Activated T-cell treated with anti-CD3 and anti-CD28 coated beads for 4 hours (primary cell): ENCODE measurements at regions not wholly inside any gene's neighbourhood (a gene's known extent, or its start where the extent isn't known, plus 50 kb on each side); places are given as distances from the start of the nearest gene placed in this dataset.
"Not testable (repeated sequence)": the region's sequence is repeated elsewhere in the genome, so short reads cannot be mapped to it uniquely, and the experiment has no call there.

Experiments
- DNase-seq: peaks from one replicate; pipeline ENCODE4 v3.0.0-alpha.2; 2020

DNA sequence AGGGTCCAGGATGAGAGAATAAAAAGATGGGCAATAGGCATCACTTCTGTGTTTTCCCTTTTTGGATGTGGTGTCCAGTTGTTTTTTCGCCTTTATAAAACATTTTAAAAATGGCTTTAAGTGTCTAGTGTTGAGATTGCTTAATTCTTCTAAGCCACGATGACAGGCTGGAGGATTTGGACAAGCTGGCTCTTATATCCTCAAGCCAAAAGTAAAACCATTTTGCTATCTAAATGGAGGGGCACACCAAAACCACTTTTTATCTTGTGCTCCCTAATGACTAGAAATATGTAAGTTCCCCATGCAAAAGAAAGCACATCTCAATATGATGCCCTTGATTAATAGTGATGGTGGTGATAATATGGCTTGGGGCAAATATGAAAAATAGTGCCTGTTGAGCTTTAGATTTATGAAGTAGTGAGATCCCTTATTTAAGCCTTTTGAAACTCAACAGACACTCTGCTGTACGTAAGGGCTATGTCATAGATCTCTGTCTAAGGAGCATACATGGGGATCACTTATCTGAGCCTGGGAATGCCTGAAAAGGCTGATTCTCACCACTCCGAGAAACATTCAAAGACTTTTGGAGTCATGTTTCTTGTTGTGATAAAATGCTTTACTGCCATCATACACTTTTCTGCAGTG is 185.5 kb downstream of the KCNS3 start:
- DNase-seq = no peak

DNA sequence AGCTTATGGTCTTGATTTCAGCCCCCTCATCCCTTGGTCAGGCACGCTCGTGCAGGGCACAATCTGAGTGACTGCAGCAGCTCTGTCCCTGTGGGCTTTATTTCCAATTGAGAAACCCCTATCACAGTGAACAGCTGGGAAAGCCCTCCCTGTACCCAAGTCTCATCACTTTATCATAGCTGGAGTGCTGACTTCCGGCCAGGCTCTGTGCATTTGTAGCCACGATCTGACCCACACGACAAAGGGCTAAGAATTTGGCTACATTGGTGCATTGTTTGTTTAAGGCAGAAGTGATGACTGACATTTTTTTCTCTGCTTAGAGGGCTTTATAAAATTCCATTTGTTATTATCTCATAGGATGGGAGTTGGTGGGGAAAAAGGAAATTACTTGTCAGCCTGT is 184.4 kb downstream of the KCNS3 start:
- DNase-seq = no peak

DNA sequence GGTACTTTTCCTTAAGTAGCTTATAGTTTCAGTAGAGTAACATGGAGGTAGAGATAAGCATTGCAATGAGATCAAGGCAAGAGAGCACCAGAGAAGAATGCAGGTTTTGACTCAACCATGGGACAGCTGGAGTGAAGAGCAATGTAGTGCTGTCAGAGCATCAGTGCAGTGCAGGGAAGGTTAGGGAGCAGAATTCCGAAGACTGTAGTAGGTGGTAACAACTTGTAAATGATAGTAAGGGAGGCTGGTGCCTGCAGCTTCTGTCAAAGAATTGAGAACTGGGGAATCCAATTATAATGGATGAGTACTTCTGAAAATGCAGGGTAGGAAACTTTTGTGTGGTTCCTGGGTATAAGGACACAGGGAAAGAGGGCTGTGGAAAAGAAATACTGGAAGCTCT is 183.2 kb downstream of the KCNS3 start:
- DNase-seq = no peak

- DNase-seq = no peak
Observed at GRCh38 chr2:18057657-18058056, 179.2 kb downstream of the KCNS3 start.

- DNase-seq = no peak
Observed at GRCh38 chr2:18055290-18055689, 176.8 kb downstream of the KCNS3 start.

DNA sequence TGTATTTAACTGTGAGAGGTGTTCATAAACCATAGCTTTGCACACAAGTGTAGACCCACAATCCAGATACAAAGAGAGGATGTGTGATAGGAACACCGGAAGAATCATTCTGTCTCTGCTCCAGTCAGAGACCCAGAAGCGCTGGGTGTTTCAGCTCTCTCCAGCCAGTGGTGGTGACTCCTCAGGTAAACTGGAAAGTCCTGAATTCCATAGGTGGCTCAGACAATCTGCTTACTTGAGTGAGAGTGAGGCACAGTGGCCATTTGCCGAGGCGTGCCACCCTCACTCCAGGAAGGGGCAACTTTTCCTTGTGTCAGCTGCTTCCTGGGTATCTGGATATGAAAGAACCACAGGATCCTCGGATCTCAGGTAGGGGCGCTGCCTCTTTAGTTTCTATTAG is 171.5 kb downstream of the KCNS3 start:
- no peak for DNase-seq

DNA sequence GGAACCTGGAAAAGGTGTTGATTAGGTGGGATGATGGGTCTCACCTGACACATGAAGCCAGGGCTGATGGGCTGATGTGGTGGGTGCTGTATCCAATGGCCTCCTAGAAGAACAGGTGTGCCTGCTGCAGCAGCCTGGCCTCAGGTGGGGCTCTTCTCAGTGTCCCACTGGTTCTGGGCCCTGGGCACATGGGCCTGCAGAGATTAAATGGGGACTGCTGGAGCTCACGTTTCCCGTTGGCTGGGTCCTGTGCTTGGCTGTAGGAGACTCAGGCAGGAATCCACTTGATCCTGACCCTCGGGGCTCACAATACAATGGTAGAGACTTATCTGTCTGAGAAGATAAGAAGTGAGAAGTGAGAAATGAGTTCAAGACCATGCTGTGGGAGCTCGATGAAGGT is 170.9 kb downstream of the KCNS3 start:
- DNase-seq = no peak

GRCh38 chr2:18047896-18048657 is 169.6 kb downstream of the KCNS3 start:
- DNase-seq = no peak

GRCh38 chr2:18047213-18047611 is 168.7 kb downstream of the KCNS3 start:
- DNase-seq = no peak

DNA sequence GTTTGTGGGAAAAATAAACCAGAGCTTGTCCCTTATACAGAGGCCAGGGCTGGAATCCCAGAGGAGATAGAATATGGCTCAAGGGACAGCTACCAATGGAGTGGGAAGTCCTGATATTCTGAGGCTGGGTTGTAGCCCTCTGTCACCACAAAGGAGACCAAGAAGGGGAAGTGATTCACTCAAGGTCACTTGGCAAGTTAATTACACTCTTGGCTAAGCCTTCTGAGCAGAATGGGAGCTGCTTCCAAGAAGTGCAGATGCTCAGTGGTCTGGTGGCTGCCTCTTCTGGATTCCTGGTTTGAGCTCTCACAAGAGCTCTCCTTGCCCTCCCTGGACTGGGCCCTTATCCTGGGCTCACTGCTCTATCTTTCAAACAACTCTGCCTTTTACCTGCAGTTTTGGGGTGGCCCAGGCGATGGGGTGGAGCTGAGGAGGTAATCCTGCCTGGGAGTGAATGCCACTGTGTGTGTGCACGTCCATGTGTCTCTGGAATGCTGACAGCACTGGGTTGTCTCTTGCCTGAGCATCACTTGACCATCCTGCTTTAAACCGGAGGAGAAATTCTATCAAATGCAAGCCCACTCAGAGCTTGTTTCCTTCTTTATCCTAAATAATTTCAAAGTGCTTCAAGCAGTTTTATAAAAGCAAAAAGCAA is 168.2 kb downstream of the KCNS3 start:
- no peak for DNase-seq

- DNase-seq = no peak
Observed at GRCh38 chr2:18046017-18046416, 167.6 kb downstream of the KCNS3 start.

GRCh38 chr2:18045230-18045629 is 166.8 kb downstream of the KCNS3 start:
- no peak for DNase-seq

DNA sequence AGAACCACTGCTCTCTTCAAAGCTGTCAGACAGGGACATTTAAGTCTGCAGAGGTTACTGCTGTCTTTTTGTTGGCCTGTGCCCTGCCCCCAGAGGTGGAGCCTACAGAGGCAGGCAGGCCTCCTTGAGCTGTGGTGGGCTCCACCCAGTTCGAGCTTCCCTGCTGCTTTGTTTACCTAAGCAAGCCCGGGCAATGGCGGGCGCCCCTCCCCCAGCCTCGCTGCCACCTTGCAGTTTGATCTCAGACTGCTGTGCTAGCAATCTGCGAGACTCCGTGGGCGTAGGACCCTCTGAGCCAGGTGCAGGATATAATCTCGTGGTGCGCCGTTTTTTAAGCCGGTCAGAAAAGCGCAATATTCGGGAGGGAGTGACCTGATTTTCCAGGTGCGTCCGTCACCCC is 138.9 kb downstream of the KCNS3 start:
- not testable (repeated sequence) for DNase-seq

- no peak for DNase-seq
Observed at GRCh38 chr2:18009891-18010290, 131.4 kb downstream of the KCNS3 start.

GRCh38 chr2:18005411-18005810 is 126.9 kb downstream of the KCNS3 start:
- no peak for DNase-seq

GRCh38 chr2:18001671-18002070 is 123.2 kb downstream of the KCNS3 start:
- DNase-seq = no peak

- DNase-seq = no peak
Observed at GRCh38 chr2:17996978-17997377, 118.5 kb downstream of the KCNS3 start.

DNA sequence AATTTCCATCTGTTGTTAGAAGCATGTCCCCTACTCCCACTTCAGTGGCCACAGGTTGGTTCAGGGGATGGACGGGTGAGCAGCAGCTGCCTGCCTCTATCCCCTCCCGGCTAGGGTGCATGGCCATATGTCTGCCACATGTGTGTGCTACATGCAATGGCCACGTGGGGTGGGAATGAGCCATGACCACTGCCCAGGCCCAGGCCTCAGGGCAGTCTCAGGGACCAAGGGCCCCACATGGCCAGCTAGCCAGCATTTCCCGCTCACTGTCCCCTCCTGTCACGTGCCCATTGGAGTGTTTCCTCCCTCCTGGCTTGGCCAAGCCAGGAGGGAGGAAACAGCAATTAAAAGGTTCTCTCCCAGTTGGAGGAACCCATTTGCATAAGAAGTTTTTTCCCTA is 117.1 kb downstream of the KCNS3 start:
- no peak for DNase-seq
